Lower lobe of right lung (tissue), 2 donors: ENCODE measurements at regions not wholly inside any gene's neighbourhood (a gene's known extent, or its start where the extent isn't known, plus 50 kb on each side); places are given as distances from the start of the nearest gene placed in this dataset.

Source experiments
- ATAC-seq, 2 donors: fragments of 200-7000 bp; cut with Tn5 transposase; one replicate each; pipeline ENCODE4 v1.9.1; 2020 to 2022; ENCODE audit warnings: mild to moderate bottlenecking in 2 of 2, moderate library complexity in 2 of 2
- DNase-seq: peaks from one replicate; pipeline ENCODE4 v3.0.0-alpha.2; 2020
- H3K27ac ChIP-seq: fragments of 200-600 bp; one replicate; pipeline ENCODE4 v1.8.0; 2022
- H3K27me3 ChIP-seq: fragments of 200-600 bp; one replicate; pipeline ENCODE4 v1.8.0; 2022; ENCODE audit warnings: low read depth
- H3K36me3 ChIP-seq: fragments of 200-600 bp; one replicate; pipeline ENCODE4 v1.8.0; 2022; ENCODE audit warnings: mild to moderate bottlenecking
- H3K4me1 ChIP-seq: fragments of 200-600 bp; one replicate; pipeline ENCODE4 v1.8.0; 2022
- H3K4me3 ChIP-seq: fragments of 200-600 bp; one replicate; pipeline ENCODE4 v1.8.0; 2022; ENCODE audit warnings: mild to moderate bottlenecking
- H3K9me3 ChIP-seq: fragments of 200-600 bp; one replicate; pipeline ENCODE4 v1.8.0; 2022
- intact Hi-C: fragments of 100-400 bp; cut with DNase I; formaldehyde crosslinking; loops from one replicate; pipeline ENCODE4 v1.11.0; 2022
- TF ChIP-seq, protein P1 (sequence below): fragments of 200-600 bp; IDR thresholded peaks from one replicate; pipeline ENCODE4 v1.8.0; 2022; ENCODE audit warnings: antibody characterized with exemption, mild to moderate bottlenecking
- donor health status: DM: no; HTN: yes; CAD: no; lungs with severe emphysema.

DNA sequence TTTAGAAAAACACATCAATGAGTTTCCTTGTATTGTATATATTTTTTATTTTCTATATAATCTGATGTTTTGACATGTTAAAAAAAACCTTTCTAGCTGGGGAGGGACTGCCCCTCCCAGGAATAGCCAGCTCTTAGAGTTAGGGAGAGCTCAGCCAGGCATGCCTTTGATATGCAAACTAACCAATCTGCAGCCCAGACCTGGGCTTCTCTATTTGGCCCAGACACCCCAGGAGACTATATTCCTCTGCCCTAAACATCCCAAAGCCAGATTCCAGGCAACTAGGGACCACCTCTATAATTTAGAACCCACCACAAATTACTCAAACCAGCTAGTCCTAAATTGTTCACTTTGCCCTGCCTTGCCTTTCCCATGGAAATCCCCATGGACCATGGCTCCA, 390.9 kb upstream of the ADAMTS9 start:
- intact Hi-C loops = no loop called here
- Histone ChIP-seq H3K4me1 (no peaks in the 10 kb centered on the region), H3K36me3 (no peaks in the 10 kb centered on the region), H3K27me3 (no peaks in the 10 kb centered on the region), H3K27ac (no peak overlapping the region), H3K9me3 (no peaks in the 10 kb centered on the region), H3K4me3 (no peak overlapping the region)
- ATAC-seq (no peak), DNase-seq (no peak)
- TF ChIP-seq, protein P1, sequence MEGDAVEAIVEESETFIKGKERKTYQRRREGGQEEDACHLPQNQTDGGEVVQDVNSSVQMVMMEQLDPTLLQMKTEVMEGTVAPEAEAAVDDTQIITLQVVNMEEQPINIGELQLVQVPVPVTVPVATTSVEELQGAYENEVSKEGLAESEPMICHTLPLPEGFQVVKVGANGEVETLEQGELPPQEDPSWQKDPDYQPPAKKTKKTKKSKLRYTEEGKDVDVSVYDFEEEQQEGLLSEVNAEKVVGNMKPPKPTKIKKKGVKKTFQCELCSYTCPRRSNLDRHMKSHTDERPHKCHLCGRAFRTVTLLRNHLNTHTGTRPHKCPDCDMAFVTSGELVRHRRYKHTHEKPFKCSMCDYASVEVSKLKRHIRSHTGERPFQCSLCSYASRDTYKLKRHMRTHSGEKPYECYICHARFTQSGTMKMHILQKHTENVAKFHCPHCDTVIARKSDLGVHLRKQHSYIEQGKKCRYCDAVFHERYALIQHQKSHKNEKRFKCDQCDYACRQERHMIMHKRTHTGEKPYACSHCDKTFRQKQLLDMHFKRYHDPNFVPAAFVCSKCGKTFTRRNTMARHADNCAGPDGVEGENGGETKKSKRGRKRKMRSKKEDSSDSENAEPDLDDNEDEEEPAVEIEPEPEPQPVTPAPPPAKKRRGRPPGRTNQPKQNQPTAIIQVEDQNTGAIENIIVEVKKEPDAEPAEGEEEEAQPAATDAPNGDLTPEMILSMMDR = no peak

DNA sequence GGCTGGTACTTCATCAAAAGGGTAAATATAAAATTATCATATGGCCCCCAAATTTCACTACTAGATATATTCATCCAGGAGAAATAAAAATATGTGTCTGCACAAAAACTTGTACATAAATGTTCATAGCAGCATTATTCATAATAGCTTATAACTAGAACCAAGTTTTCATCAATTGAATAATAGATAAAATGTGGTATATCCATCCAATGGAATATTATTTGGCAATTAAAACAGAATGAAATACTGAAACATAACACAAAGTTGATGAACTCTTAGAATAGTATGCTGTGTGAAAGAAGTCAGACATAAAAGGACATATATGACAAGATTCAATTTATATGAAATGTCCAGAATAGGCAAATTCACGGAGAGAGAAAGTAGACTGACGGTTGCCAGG, 389.3 kb upstream of the ADAMTS9 start:
- TF ChIP-seq, protein P1 = no peak
- DNase-seq (no peak), ATAC-seq (no peak)
- H3K36me3 ChIP-seq = no peaks in the 10 kb centered on the region
- intact Hi-C loops = no loop called here
- no peak overlapping the region for H3K27ac ChIP-seq
- H3K4me1 ChIP-seq = no peaks in the 10 kb centered on the region
- H3K27me3 ChIP-seq = no peaks in the 10 kb centered on the region
- no peaks in the 10 kb centered on the region for H3K9me3 ChIP-seq
- no peak overlapping the region for H3K4me3 ChIP-seq

DNA sequence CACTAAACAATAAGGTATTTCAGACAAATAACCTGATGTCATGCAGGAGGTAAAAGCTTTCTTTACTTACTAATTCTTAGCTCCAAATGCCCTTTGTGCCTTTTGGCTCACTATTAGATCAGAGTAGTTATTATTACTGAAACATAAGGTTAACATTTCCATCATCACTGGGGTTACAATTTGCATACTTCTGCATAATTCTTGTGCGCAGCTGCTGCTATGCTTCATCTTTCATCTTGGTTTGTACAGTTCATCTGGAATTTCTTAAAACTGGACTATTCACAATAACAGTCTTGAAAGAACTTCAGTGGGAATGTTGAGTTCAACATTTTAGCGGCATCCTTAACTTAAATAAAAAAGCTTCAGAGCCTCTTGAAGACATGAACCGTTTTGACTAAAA, 383.2 kb upstream of the ADAMTS9 start:
- H3K4me1 ChIP-seq = no peaks in the 10 kb centered on the region
- ATAC-seq (no peak), DNase-seq (no peak)
- intact Hi-C loops = no loop called here
- H3K4me3 ChIP-seq = no peak overlapping the region
- no peaks in the 10 kb centered on the region for H3K36me3 ChIP-seq
- TF ChIP-seq, protein P1 = no peak
- no peaks in the 10 kb centered on the region for H3K27me3 ChIP-seq
- H3K27ac ChIP-seq = no peak overlapping the region
- no peaks in the 10 kb centered on the region for H3K9me3 ChIP-seq

DNA sequence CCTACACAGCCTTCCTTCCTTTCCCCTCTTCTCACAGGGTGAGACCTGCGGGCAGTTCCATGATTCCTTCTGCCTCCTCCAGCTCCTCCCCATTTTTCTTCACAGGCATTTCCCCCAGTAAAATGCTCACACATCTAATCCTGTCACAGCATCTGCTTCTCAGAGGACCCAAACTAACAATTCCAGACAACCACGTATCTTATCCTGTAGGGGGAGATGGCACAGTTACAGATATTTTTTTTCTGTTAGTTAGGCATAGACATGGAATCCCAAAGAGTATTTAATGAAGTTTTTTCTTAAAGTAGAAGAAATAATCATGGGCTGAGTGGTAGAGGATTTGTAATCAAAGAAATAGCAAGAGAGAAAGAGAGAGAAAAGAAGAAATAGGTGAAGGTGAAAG, 373.1 kb upstream of the ADAMTS9 start:
- H3K9me3 ChIP-seq = no peaks in the 10 kb centered on the region
- TF ChIP-seq, protein P1 = no peak
- ATAC-seq = no peak

DNA sequence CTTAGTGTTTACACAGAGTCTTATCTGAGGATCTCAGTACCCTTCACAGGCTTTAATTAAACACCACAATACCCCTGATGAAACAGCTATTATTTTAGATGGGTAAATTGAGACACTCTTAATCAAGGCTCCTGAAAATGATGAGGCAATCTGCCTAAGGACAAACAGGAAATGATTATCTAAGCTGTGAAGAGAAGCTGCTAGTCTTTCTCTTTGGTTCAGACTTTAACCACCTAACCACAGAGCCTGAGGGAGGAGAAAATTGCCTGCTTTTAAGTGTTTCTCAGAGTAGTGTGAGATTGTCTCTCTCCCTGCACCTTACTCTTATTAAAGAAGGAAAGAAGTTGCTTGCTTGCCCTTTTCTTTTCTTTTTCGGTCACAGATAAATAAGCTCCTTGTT, 364.3 kb upstream of the ADAMTS9 start:
- no peak for DNase-seq
- no peak overlapping the region for H3K4me3 ChIP-seq
- ATAC-seq = no peak
- TF ChIP-seq, protein P1 = no peak
- H3K27me3 ChIP-seq = no peaks in the 10 kb centered on the region
- no peaks in the 10 kb centered on the region for H3K9me3 ChIP-seq
- no peaks in the 10 kb centered on the region for H3K4me1 ChIP-seq
- H3K27ac ChIP-seq = no peak overlapping the region
- intact Hi-C loops = no loop called here
- no peaks in the 10 kb centered on the region for H3K36me3 ChIP-seq

More for the DNA sequence above, 373.1 kb upstream of the ADAMTS9 start:
- H3K27me3 ChIP-seq = no peaks in the 10 kb centered on the region
- no peaks in the 10 kb centered on the region for H3K4me1 ChIP-seq
- no peak overlapping the region for H3K4me3 ChIP-seq
- intact Hi-C loops = no loop called here
- H3K27ac ChIP-seq = no peak overlapping the region
- no peak for DNase-seq
- H3K36me3 ChIP-seq = no peaks in the 10 kb centered on the region

DNA sequence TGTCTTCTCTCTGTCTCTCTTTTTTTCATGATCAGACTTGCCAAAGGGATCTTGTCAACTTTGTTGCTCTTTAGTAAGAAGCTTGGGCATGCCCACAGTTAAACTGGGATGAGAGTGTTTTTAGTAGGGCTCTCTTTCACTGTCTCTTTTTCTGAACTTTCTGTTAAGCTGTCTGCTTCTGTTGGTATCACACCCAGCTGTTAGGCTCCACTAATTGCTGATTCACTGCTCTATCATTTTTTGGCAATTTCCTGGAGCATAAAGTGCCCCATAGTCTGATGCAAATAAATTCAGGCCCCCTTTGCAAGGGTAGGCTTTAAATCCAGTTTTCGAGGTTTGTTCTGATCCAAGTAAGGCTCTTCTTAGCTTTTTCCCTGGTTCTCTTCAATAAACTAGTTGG, 360.4 kb upstream of the ADAMTS9 start:
- Histone ChIP-seq H3K4me3 (no peak overlapping the region), H3K4me1 (no peaks in the 10 kb centered on the region), H3K36me3 (no peaks in the 10 kb centered on the region), H3K27me3 (no peaks in the 10 kb centered on the region), H3K9me3 (no peaks in the 10 kb centered on the region), H3K27ac (no peak overlapping the region)
- ATAC-seq = no peak
- DNase-seq = no peak
- TF ChIP-seq, protein P1 = no peak
- intact Hi-C loops = no loop called here
